Colonic mucosa (tissue), 4 donors: ENCODE measurements at regions not wholly inside any gene's neighbourhood (a gene's known extent, or its start where the extent isn't known, plus 50 kb on each side); places are given as distances from the start of the nearest gene placed in this dataset.
A peak's percentile ranks its signal among the peaks of the same experiment; 100 is the strongest.

Experiments used
- DNase-seq: peaks from one replicate; pipeline ENCODE4 v3.0.0-alpha.2; 2020
- H3K27ac ChIP-seq: fragments of 200-600 bp; one replicate; pipeline ENCODE4 v1.8.0; 2021
- H3K27me3 ChIP-seq: fragments of 200-600 bp; one replicate; pipeline ENCODE4 v1.8.0; 2021
- H3K36me3 ChIP-seq: fragments of 200-600 bp; one replicate; pipeline ENCODE4 v1.8.0; 2021
- H3K4me1 ChIP-seq: fragments of 200-600 bp; one replicate; pipeline ENCODE4 v1.8.0; 2021; ENCODE audit warnings: mild to moderate bottlenecking
- H3K4me3 ChIP-seq: fragments of 200-600 bp; one replicate; pipeline ENCODE4 v1.8.0; 2021
- H3K9ac ChIP-seq, 2 donors: one replicate each; pipeline ENCODE4 v1.7.0; 2013; ENCODE audit warnings: control low read depth in 2 of 2, low read depth in 2 of 2, low read length in 2 of 2
- H3K9me3 ChIP-seq: fragments of 200-600 bp; one replicate; pipeline ENCODE4 v1.8.0; 2021
- CTCF ChIP-seq: fragments of 200-600 bp; IDR thresholded peaks from one replicate; pipeline ENCODE4 v1.8.0; 2022; ENCODE audit warnings: antibody characterized with exemption, mild to moderate bottlenecking
- intact Hi-C: fragments of 100-400 bp; cut with DNase I; formaldehyde crosslinking; loops from one replicate; pipeline ENCODE4 v1.14.1; 2022
- donor health status: healthy.
- donor health status: DM: no; HTN: no; CAD: no.
- donor health status: DM: no; HTN: no; CAD: no.

DNA sequence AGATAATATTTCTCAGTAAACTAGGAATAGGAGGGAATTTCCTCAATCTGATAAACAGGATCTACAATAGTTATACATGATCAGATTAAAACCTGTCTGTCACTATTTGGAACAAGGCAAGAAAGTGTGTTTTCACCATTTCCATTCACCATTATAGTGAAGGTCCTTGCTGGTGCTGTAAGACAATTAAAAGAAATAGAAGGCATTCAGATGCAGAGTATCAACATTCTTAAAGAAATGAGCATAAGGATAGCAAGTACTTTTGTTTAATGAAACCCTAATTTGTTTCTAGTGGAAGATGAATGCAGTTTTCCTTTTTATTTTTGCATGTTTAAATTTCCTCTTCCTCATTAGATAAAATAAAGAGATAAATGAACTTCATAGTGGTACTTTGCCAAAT is 693.7 kb downstream of the PLCL1 start:
- H3K27me3 ChIP-seq, result no peaks in the 10 kb centered on the region
- H3K4me1 ChIP-seq, result no peaks in the 10 kb centered on the region
- TF ChIP-seq CTCF, result no peak
- DNase-seq, result no peak
- H3K27ac ChIP-seq, result no peak overlapping the region
- no peaks in the 10 kb centered on the region for H3K36me3 ChIP-seq
- no peak overlapping the region for H3K9ac ChIP-seq
- H3K9me3 ChIP-seq, result no peaks in the 10 kb centered on the region
- H3K4me3 ChIP-seq, result no peak overlapping the region
- intact Hi-C loops, result no loop called here

DNA sequence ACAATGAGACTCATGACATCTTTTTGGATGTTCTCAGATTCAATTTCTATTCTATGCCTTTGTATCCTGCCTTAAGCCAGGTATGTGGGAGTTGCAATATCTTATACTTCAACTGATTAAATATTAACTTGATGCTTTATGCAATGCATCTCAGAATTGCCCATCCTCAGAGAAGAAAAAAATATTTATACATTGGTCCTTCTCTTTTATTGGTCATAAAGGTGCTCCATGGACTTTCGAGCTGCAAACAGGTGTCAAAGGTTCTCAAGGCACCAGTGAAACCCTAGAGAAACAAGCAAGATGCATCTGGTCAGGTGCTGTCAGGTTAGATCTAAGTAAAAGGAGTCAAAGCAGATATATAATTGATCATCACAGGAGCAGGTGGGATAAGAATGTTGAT is 690.5 kb downstream of the PLCL1 start:
- Histone ChIP-seq H3K9me3 (no peaks in the 10 kb centered on the region), H3K27me3 (no peaks in the 10 kb centered on the region), H3K4me3 (no peak overlapping the region), H3K4me1 (no peaks in the 10 kb centered on the region), H3K9ac (no peak overlapping the region), H3K36me3 (no peaks in the 10 kb centered on the region), H3K27ac (peak overlapping the region; percentile 67)
- intact Hi-C loops, result no loop called here
- peak; percentile 54 for DNase-seq
- no peak for TF ChIP-seq CTCF

DNA sequence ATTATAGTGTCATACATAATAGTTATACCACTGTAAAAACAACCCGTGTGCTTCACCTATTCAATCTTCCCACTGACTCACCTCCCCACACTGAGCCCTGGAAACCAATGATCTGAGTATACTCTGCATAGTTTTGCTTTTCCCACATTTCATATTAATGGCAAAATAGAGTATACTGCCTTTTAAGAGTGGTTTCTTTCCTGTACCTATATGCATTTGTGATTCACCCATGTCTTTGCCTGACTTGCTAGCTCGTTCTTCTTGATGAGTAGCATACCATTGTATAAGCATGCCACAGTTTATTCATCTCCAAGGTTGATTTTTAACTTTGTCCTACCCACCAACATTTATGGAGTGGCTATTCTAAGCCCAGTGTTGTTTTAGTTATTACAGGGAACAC is 686.4 kb downstream of the PLCL1 start:
- Histone ChIP-seq H3K9ac (peak overlapping the region in 1 of 2 donors; percentile 35), H3K4me1 (no peaks in the 10 kb centered on the region), H3K36me3 (no peaks in the 10 kb centered on the region), H3K27ac (peak overlapping the region; percentile 44), H3K4me3 (no peak overlapping the region), H3K27me3 (no peaks in the 10 kb centered on the region), H3K9me3 (no peaks in the 10 kb centered on the region)
- no peak for TF ChIP-seq CTCF
- intact Hi-C loops, result no loop called here
- DNase-seq, result peak; percentile 22

GRCh38 chr2:198488964-198489363 is 684.6 kb downstream of the PLCL1 start:
- no peaks in the 10 kb centered on the region for H3K36me3 ChIP-seq
- no peaks in the 10 kb centered on the region for H3K27me3 ChIP-seq
- H3K4me3 ChIP-seq, result no peak overlapping the region
- intact Hi-C loops, result no loop called here
- no peak overlapping the region for H3K9ac ChIP-seq
- TF ChIP-seq CTCF, result no peak
- H3K27ac ChIP-seq, result no peak overlapping the region
- DNase-seq, result no peak
- H3K4me1 ChIP-seq, result no peaks in the 10 kb centered on the region
- H3K9me3 ChIP-seq, result no peaks in the 10 kb centered on the region

GRCh38 chr2:198483051-198483450 is 678.7 kb downstream of the PLCL1 start:
- Histone ChIP-seq H3K9me3 (no peaks in the 10 kb centered on the region), H3K9ac (no peak overlapping the region), H3K27ac (no peak overlapping the region), H3K4me3 (no peak overlapping the region), H3K36me3 (no peaks in the 10 kb centered on the region), H3K27me3 (no peaks in the 10 kb centered on the region), H3K4me1 (no peaks in the 10 kb centered on the region)
- no peak for TF ChIP-seq CTCF
- intact Hi-C loops, result no loop called here
- DNase-seq, result no peak

GRCh38 chr2:198479065-198479464 is 674.7 kb downstream of the PLCL1 start:
- H3K9me3 ChIP-seq, result no peaks in the 10 kb centered on the region
- intact Hi-C loops, result no loop called here
- no peaks in the 10 kb centered on the region for H3K4me1 ChIP-seq
- H3K36me3 ChIP-seq, result no peaks in the 10 kb centered on the region
- H3K27me3 ChIP-seq, result no peaks in the 10 kb centered on the region
- no peak for TF ChIP-seq CTCF
- no peak overlapping the region for H3K4me3 ChIP-seq
- H3K27ac ChIP-seq, result no peak overlapping the region
- no peak for DNase-seq
- no peak overlapping the region for H3K9ac ChIP-seq
